H7 (cell line): ENCODE measurements at regions not wholly inside any gene's neighbourhood (a gene's known extent, or its start where the extent isn't known, plus 50 kb on each side); places are given as distances from the start of the nearest gene placed in this dataset.

Experiments
- DNase-seq: peaks from one replicate; pipeline ENCODE4 v3.0.0; 2012
- H3K27me3 ChIP-seq: 2 replicates; pipeline ENCODE4 v1.6.0; 2011; ENCODE audit warnings: mild to moderate bottlenecking, low read length; ENCODE audit not compliant: control insufficient read depth, insufficient read depth
- H3K36me3 ChIP-seq: replicated peaks from 2 replicates; pipeline ENCODE4 v1.5.1; 2011; ENCODE audit warnings: low read length; ENCODE audit not compliant: control insufficient read depth, insufficient read depth
- H3K4me3 ChIP-seq: 2 replicates; pipeline ENCODE4 v1.5.1; 2011; ENCODE audit warnings: low read depth, mild to moderate bottlenecking, control low read depth, low read length, moderate library complexity; ENCODE audit not compliant: insufficient read depth

DNA sequence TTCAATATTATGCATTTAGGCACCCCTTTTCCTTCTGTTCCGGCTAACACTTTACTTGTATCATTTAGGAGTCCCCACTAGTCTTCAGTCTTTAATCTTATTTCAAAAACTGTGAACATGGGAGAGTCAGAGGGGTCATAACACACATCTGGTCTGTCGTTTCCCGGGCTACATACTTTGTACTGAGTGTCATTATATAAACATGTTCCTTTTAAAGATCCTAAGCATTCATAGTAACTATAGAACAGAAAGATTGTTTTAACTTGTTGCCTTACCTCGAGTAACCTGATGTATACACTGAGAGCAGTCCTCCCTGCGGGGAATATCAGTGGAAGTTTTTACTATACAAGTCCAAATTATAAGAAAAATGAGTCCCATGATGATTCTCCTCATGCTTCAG, 78.2 kb upstream of the VEPH1 start:
- Histone ChIP-seq H3K27me3 (no peaks in the 10 kb centered on the region), H3K4me3 (no peak overlapping the region), H3K36me3 (no peaks in the 10 kb centered on the region)
- DNase-seq: no peak

DNA sequence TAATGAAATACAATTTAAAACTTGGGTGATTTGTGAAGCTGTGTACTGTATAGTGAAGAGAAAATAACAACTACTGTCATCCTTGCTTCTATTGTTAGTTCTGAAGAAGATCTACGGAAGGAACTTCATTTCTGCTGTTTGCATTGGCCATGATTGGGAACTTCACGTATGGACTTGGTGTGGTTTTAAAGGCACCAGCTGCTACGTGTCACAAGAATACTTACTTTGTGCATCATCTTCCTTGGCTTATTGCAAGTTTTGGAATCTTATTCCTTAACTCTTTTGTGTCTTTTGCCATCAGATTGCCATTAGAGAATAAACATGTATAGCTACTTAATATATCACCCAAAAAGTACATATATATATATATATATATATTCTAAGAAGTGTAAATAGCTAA, 75.0 kb upstream of the VEPH1 start:
- Histone ChIP-seq H3K27me3 (no peaks in the 10 kb centered on the region), H3K36me3 (no peaks in the 10 kb centered on the region), H3K4me3 (no peak overlapping the region)
- no peak for DNase-seq

DNA sequence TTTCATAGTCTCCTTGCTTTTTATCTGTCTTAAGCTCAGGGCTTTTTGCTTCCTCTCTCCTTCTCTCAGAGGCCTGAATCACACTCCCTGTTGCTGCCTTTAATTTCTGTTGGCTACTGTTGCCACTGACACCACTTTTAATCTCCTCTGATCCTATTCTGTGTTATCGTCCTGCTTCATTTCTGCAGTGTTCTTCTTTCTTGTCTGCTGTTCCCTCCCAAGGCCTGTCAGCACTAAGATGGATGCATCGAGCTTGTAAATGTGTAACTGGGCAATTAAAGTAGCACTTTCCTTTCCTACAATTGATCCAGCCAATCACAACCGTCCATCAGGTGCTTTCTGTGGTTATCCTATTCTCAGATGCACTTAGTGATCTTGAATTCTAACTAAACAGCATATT, 71.3 kb upstream of the VEPH1 start:
- DNase-seq: no peak

DNA sequence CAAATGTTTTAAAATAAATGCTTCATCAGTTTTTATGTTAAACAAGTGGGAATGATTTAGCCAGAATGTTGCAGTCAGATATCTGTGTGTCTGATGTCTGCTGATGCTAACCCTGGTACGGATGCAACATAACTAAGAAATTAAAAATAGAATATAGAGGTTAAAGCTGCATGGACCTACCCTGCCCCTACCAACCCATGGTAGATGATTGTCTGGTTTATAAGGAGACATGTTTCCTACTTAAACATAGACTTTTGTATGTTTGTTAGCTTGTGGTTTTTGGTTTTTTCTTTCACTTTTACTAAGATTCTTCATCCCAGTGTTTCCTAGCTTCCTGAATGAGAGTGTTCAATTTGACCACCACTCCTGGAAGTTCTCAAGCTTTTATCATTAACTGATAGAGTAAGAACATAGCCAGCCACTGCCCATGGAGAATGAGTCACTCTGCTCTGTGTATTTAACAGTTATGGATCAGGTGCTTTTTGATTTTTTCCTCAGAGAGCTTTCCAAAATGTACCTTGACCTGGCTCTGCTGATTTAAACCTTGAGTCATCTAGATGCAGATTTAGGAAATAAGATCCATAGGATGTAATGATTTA, 70.7 kb upstream of the VEPH1 start:
- no peaks in the 10 kb centered on the region for H3K36me3 ChIP-seq
- no peaks in the 10 kb centered on the region for H3K27me3 ChIP-seq
- DNase-seq: no peak
- H3K4me3 ChIP-seq: no peak overlapping the region

More for the DNA sequence above, 71.3 kb upstream of the VEPH1 start:
- no peaks in the 10 kb centered on the region for H3K27me3 ChIP-seq
- no peak overlapping the region for H3K4me3 ChIP-seq
- no peaks in the 10 kb centered on the region for H3K36me3 ChIP-seq

DNA sequence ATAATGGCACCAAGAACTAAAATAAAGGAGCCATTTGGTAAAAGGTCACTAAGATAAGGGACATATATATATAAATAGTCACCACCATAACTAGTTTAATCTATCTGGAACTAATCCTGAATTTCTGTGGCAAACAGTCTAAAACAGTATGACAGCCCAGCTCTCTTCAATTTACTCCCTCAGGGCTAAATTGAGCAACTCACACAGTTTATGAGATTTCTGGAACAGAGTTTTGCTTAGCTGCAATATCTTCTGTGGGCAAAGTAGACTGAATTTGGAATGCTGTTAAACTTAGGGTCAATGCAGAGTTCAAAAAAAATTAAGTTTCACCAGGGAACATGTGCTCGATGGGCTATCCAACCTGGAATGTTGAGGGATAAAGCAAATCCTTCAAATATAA, 70.1 kb upstream of the VEPH1 start:
- DNase-seq: no peak
- H3K27me3 ChIP-seq: no peaks in the 10 kb centered on the region
- no peaks in the 10 kb centered on the region for H3K36me3 ChIP-seq
- no peak overlapping the region for H3K4me3 ChIP-seq

DNA sequence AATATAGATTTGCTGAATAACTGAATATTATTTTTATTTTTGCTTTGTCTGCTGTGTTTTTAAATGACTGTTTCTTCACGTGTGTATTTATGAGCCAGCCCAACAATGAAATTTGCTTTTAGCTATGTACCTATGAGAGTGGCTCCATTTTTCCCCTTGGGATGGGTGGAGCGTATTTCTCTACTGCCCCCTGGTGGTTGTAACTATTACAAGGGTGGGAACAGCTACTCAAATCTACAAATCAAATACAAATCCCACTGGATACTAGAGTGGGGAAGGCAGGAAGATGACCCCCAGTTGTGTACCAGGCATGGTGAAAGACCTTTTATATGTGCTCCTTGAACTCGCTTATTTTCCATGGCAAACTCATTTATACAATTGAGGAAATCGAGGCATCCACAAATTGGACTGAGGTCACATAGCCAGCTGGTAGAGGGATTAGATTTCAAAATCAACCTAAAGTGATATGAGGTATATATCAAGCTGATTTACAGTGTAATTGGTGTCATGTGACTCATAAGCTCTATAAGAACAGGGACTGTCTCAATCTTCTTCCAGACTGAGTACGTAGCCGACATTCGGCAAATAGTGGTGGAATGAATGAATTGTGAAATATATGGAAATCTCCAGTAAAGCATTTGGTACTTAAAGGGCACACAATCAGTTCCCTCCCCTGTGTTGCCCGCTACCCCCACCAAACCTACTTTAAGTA, 69.5 kb upstream of the VEPH1 start:
- peak; percentile 54 for DNase-seq
- Histone ChIP-seq H3K27me3 (no peaks in the 10 kb centered on the region), H3K4me3 (no peak overlapping the region), H3K36me3 (no peaks in the 10 kb centered on the region)

DNA sequence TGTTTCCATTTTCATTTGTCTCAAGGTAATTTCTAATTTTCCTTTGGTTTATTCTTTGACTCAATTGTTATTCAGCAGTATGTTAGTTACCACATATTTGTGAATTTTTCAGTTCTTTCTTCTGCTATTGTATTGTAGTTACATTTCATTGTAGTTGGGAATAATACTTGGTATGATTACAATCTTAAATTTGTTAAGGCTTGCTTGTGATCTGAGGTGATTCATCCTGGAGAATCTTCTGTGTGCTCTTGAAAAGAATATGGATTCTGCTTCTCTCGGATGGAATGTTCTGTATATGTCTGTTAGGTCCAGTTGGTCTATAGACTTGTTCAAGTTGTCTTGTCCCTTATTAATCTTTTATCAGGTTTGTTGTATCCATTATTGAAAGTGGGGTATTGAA, 63.4 kb upstream of the VEPH1 start:
- DNase-seq: no peak
- H3K4me3 ChIP-seq: no peak overlapping the region
- H3K36me3 ChIP-seq: no peaks in the 10 kb centered on the region
- no peaks in the 10 kb centered on the region for H3K27me3 ChIP-seq

DNA sequence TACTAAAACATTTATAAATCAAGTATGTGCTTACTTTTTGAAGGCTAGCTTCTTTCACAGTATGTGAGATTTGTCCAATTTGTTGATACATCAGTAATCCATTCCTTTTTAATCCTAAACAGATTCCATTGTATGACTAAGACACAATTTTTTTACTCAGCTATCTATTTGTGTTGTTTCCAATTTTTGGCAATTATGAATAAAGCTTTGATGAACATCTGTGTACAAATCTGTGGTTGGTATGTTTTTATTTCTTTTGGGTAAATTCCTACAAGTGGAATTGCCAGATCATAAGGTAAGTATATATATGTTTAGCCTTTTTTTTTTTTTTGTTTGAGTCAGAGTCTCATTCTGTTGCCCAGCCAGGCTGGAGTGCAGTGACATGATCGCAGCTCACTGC, 56.2 kb upstream of the VEPH1 start:
- no peak for DNase-seq

More for the DNA sequence above, 56.2 kb upstream of the VEPH1 start:
- H3K27me3 ChIP-seq: no peaks in the 10 kb centered on the region
- no peak overlapping the region for H3K4me3 ChIP-seq
- no peaks in the 10 kb centered on the region for H3K36me3 ChIP-seq
